GM12878 (cell line): ENCODE measurements at regions not wholly inside any gene's neighbourhood (a gene's known extent, or its start where the extent isn't known, plus 50 kb on each side); places are given as distances from the start of the nearest gene placed in this dataset.

ENCODE experiments used
- ATAC-seq: fragments of 200-7000 bp; cut with Tn5 transposase; 3 replicates; pipeline ENCODE4 v1.9.1; 2020; ENCODE audit warnings: mild to moderate bottlenecking, moderate library complexity
- BruUV-seq: library from RNA; stranded (reverse); fragments of 400-500 nt; replicated peaks from 2 replicates; lab custom pipeline; 2021; lab: Mats Ljungman, UMichigan
- CTCF ChIA-PET: fragments of 300-600 bp; sonication (Branson Sonifier 250); formaldehyde crosslinking; extraction: SDS; loops from one replicate; lab custom pipeline; 2021; ENCODE audit warnings: inconsistent platforms; lab: Yijun Ruan, JAX
- POLR2A ChIA-PET: fragments of 350-600 bp; formaldehyde crosslinking; extraction: SDS; loops from one replicate; lab custom pipeline; 2021; ENCODE audit warnings: inconsistent platforms; lab: Charles Lee
- RAD21 ChIA-PET: fragments of 300-600 bp; sonication (Branson Sonifier 250); formaldehyde crosslinking; loops from one replicate; lab custom pipeline; 2023; ENCODE audit warnings: antibody characterized with exemption; ENCODE audit not compliant: unreplicated experiment; lab: Charles Lee
- SMC1A ChIA-PET: fragments of 300-600 bp; sonication (Branson Sonifier 250); formaldehyde crosslinking; loops from one replicate; lab custom pipeline; 2023; ENCODE audit not compliant: unreplicated experiment, uncharacterized antibody; lab: Charles Lee
- DNase-seq: peaks from one replicate; pipeline ENCODE4 v3.0.0-alpha.2; 2011; ENCODE audit warnings: low read depth, low spot score
- FAIRE-seq: peaks from 3 replicates; lab custom pipeline; 2011; peaks lifted over from hg19 to GRCh38; lab: Jason Lieb, UNC
- H2AFZ ChIP-seq: 2 replicates; pipeline ENCODE4 v1.6.0; 2011; ENCODE audit warnings: low read depth, low read length, control low read depth; ENCODE audit not compliant: control insufficient read depth
- H3K27ac ChIP-seq: 2 replicates; pipeline ENCODE4 v1.5.1; 2011; ENCODE audit warnings: control low read depth; ENCODE audit not compliant: control insufficient read depth, insufficient read depth
- H3K27me3 ChIP-seq, 2 experiments: replicated peaks in 1 of 2; 2 replicates each; pipeline versions ENCODE4 v1.6.0 to v1.6.1; 2011; ENCODE audit warnings: low read length in 1 of 2; ENCODE audit not compliant: control insufficient read depth in 2 of 2, insufficient read depth in 2 of 2
- H3K36me3 ChIP-seq, 2 experiments: 2 replicates each; pipeline ENCODE4 v1.5.1; 2011; ENCODE audit warnings: low read length in 1 of 2; ENCODE audit not compliant: control insufficient read depth in 2 of 2, insufficient read depth in 2 of 2
- H3K4me1 ChIP-seq: 2 replicates; pipeline ENCODE4 v1.6.1; 2011; ENCODE audit warnings: mild to moderate bottlenecking, low read length, moderate library complexity, mixed read lengths; ENCODE audit not compliant: control insufficient read depth, insufficient read depth
- H3K4me2 ChIP-seq: 2 replicates; pipeline ENCODE4 v1.6.0; 2011; ENCODE audit warnings: control low read depth; ENCODE audit not compliant: control insufficient read depth, insufficient read depth
- H3K4me3 ChIP-seq: fragments of 200-600 bp; sonication (generic); 2 replicates; pipeline ENCODE4 v1.5.1; 2016
- H3K79me2 ChIP-seq: 2 replicates; pipeline ENCODE4 v1.6.0; 2011; ENCODE audit warnings: low read length; ENCODE audit not compliant: control insufficient read depth, insufficient read depth
- H3K9ac ChIP-seq: 2 replicates; pipeline ENCODE4 v1.8.0; 2011; ENCODE audit warnings: low read length, control low read depth, mixed read lengths; ENCODE audit not compliant: control insufficient read depth, insufficient read depth
- H3K9me3 ChIP-seq: replicated peaks from 3 replicates; pipeline ENCODE4 v1.5.1; 2011; ENCODE audit warnings: mild to moderate bottlenecking, low read length; ENCODE audit not compliant: control insufficient read depth, insufficient read depth
- H4K20me1 ChIP-seq: 2 replicates; pipeline ENCODE4 v1.6.0; 2011; ENCODE audit not compliant: control insufficient read depth, insufficient read depth
- EED ChIP-seq: sonication (generic); IDR thresholded peaks from 2 replicates; pipeline ENCODE4 v1.6.1; 2016; ENCODE audit warnings: antibody characterized with exemption, low read depth
- EP300 ChIP-seq, 2 experiments: fragments of 150-350 bp in 1 of 2; IDR thresholded peaks; 2 replicates each; pipeline ENCODE4 v1.6.1; 2011 to 2012; ENCODE audit warnings: low read depth in 2 of 2, low read length in 2 of 2, borderline replicate concordance in 1 of 2, improper control_type of control experiment in 1 of 2, inconsistent platforms in 1 of 2; ENCODE audit not compliant: control insufficient read depth in 1 of 2
- ETV6 ChIP-seq, 2 experiments: fragments of 450-650 bp in 1 of 2; IDR thresholded peaks in 1 of 2; conservative IDR thresholded peaks in 1 of 2; 2 replicates each; pipeline ENCODE4 v1.6.1; 2014; ENCODE audit warnings: antibody characterized with exemption in 1 of 2, borderline replicate concordance in 1 of 2, low read depth in 1 of 2, mild to moderate bottlenecking in 1 of 2, moderate library complexity in 1 of 2
- NFYA ChIP-seq: IDR thresholded peaks from 2 replicates; pipeline ENCODE4 v1.6.1; 2011; ENCODE audit warnings: low read depth, mild to moderate bottlenecking, low read length, improper control_type of control experiment, borderline replicate concordance
- PAX8 ChIP-seq: fragments of 450-650 bp; IDR thresholded peaks from 2 replicates; pipeline ENCODE4 v1.6.1; 2017; ENCODE audit warnings: mild to moderate bottlenecking, moderate library complexity
- RELA ChIP-seq: fragments of 450-650 bp; IDR thresholded peaks from 2 replicates; pipeline ENCODE4 v1.8.0; 2014; ENCODE audit warnings: borderline replicate concordance; ENCODE audit not compliant: partially characterized antibody
- SREBF1 ChIP-seq: IDR thresholded peaks from 2 replicates; pipeline ENCODE4 v1.6.1; 2012; ENCODE audit warnings: mild to moderate bottlenecking, low read length
- ZBED1 ChIP-seq: IDR thresholded peaks from 2 replicates; pipeline ENCODE4 v1.6.1; 2016; ENCODE audit warnings: borderline replicate concordance
- WGBS: methylation state at CpG from one replicate; pipeline ENCODE4 v1.1.6; 2016; ENCODE audit warnings: low lambda C conversion rate; ENCODE audit not compliant: insufficient replicate concordance, insufficient coverage; ENCODE audit errors: missing lambda C conversion rate; 5-methylcytosine and 5-hydroxymethylcytosine counted together
- in situ Hi-C: fragments of 300-500 bp; cut with MboI; formaldehyde crosslinking; loops from 9 replicates; pipeline ENCODE4 v1.14.3; 2018; ENCODE audit warnings: mixed read lengths
- intact Hi-C: fragments of 100-400 bp; cut with micrococcal nuclease; formaldehyde crosslinking; loops from one replicate; pipeline ENCODE4 v1.14.2; 2022; ENCODE audit not compliant: unreplicated experiment
- TF ChIP-seq, protein P1 (sequence below), 3 experiments: IDR thresholded peaks in 2 of 3; conservative IDR thresholded peaks in 1 of 3; 2 replicates each; pipeline ENCODE4 v1.5.1; 2011; ENCODE audit warnings: low read depth in 3 of 3, low read length in 3 of 3, mild to moderate bottlenecking in 3 of 3, control low read depth in 2 of 3, moderate library complexity in 2 of 3, inconsistent platforms in 1 of 3, mixed read lengths in 1 of 3; ENCODE audit not compliant: control insufficient read depth in 2 of 3, insufficient read depth in 1 of 3; ENCODE audit errors: extremely low read depth in 1 of 3
- TF ChIP-seq, protein P2 (sequence below): fragments of 450-650 bp; IDR thresholded peaks from 2 replicates; pipeline ENCODE4 v1.6.1; 2016; ENCODE audit warnings: mild to moderate bottlenecking
- TF ChIP-seq, protein P3 (sequence below): fragments of 450-650 bp; formaldehyde crosslinking; IDR thresholded peaks from 2 replicates; pipeline ENCODE4 v1.4.0; 2022; ENCODE audit warnings: mild to moderate bottlenecking, moderate library complexity

DNA sequence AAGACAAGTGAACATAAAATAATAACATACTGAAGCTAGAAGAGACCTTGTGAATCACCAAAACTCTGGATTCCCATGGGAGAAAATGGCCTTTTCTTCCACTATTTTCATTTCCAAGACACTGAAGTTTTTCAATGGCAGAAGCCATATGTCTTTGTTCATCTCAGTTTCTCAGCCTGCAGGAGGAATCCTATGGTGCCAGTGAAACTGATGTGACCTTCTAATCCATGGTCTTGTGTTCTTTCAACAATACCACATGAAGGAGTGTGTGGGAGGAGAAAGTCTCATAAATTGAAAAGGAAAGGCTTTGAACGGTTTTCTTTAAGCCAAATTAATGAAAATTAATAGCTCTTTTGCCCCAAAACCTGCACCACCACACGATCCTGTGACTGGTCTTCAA is 257.3 kb downstream of the EPHA4 start:
- Histone ChIP-seq H3K36me3 (no peaks in the 10 kb centered on the region), H3K9ac (no peak overlapping the region), H4K20me1 (no peaks in the 10 kb centered on the region), H3K4me3 (no peak overlapping the region)
- no TSS peak for BruUV-seq
- ChIA-PET RAD21 (no interaction called here), SMC1A (interaction anchor here (1.0 kb wide), 1 partner anchor 10 kb away, joined by 3 read pairs; no protein-coding TSS in a partner anchor)
- no peak for FAIRE-seq
- WGBS = 0% methylated on average over 2 of the region's 2 CpGs
- in situ Hi-C loops = no loop called here
- no peak for TF ChIP-seq EED
- no peak for TF ChIP-seq EP300 (IDR thresholded peaks at IDR 0.05; ENCODE audit: borderline replicate concordance in 1 of 2, control insufficient read depth in 1 of 2, low read depth in 2 of 2, low read length in 2 of 2)
- no peak for TF ChIP-seq RELA
- no peak for TF ChIP-seq NFYA
- TF ChIP-seq SREBF1 = no peak
- TF ChIP-seq PAX8 = no peak
- TF ChIP-seq, protein P1, sequence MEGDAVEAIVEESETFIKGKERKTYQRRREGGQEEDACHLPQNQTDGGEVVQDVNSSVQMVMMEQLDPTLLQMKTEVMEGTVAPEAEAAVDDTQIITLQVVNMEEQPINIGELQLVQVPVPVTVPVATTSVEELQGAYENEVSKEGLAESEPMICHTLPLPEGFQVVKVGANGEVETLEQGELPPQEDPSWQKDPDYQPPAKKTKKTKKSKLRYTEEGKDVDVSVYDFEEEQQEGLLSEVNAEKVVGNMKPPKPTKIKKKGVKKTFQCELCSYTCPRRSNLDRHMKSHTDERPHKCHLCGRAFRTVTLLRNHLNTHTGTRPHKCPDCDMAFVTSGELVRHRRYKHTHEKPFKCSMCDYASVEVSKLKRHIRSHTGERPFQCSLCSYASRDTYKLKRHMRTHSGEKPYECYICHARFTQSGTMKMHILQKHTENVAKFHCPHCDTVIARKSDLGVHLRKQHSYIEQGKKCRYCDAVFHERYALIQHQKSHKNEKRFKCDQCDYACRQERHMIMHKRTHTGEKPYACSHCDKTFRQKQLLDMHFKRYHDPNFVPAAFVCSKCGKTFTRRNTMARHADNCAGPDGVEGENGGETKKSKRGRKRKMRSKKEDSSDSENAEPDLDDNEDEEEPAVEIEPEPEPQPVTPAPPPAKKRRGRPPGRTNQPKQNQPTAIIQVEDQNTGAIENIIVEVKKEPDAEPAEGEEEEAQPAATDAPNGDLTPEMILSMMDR (IDR thresholded peaks at IDR 0.05 in 2 of 3, conservative IDR thresholded peaks at IDR 0.05 in 1 of 3; ENCODE audit: control insufficient read depth in 2 of 3, extremely low read depth in 1 of 3, insufficient read depth in 1 of 3, low read depth in 3 of 3, low read length in 3 of 3) = no peak
- TF ChIP-seq ETV6 (conservative IDR thresholded peaks at IDR 0.05 in 1 of 2, IDR thresholded peaks at IDR 0.05 in 1 of 2; ENCODE audit: borderline replicate concordance in 1 of 2, low read depth in 1 of 2) = no peak
- no peak for TF ChIP-seq ZBED1
- TF ChIP-seq, protein P2, sequence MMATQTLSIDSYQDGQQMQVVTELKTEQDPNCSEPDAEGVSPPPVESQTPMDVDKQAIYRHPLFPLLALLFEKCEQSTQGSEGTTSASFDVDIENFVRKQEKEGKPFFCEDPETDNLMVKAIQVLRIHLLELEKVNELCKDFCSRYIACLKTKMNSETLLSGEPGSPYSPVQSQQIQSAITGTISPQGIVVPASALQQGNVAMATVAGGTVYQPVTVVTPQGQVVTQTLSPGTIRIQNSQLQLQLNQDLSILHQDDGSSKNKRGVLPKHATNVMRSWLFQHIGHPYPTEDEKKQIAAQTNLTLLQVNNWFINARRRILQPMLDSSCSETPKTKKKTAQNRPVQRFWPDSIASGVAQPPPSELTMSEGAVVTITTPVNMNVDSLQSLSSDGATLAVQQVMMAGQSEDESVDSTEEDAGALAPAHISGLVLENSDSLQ = no peak
- TF ChIP-seq, protein P3, sequence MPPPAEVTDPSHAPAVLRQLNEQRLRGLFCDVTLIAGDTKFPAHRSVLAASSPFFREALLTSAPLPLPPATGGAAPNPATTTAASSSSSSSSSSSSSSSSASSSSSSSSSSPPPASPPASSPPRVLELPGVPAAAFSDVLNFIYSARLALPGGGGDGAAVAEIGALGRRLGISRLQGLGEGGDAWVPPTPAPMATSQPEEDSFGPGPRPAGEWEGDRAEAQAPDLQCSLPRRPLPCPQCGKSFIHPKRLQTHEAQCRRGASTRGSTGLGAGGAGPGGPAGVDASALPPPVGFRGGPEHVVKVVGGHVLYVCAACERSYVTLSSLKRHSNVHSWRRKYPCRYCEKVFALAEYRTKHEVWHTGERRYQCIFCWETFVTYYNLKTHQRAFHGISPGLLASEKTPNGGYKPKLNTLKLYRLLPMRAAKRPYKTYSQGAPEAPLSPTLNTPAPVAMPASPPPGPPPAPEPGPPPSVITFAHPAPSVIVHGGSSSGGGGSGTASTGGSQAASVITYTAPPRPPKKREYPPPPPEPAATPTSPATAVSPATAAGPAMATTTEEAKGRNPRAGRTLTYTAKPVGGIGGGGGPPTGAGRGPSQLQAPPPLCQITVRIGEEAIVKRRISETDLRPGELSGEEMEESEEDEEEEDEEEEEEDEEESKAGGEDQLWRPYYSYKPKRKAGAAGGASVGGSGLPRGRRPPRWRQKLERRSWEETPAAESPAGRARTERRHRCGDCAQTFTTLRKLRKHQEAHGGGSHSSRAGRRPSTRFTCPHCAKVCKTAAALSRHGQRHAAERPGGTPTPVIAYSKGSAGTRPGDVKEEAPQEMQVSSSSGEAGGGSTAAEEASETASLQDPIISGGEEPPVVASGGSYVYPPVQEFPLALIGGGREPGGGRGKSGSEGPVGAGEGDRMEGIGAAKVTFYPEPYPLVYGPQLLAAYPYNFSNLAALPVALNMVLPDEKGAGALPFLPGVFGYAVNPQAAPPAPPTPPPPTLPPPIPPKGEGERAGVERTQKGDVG (CRISPR knock-in tag) = no peak
- TF ChIP-seq, all 136 proteins: peak for 0
- H3K27me3 ChIP-seq = no peaks in the 10 kb centered on the region
- CTCF ChIA-PET = interaction anchor here (1.4 kb wide), 1 partner anchor 26 kb away, joined by 3 read pairs; no protein-coding TSS in a partner anchor
- ATAC-seq = no peak
- no peaks in the 10 kb centered on the region for H3K9me3 ChIP-seq
- H3K4me1 ChIP-seq = no peaks in the 10 kb centered on the region
- H3K27ac ChIP-seq = no peak overlapping the region
- no peak overlapping the region for H3K4me2 ChIP-seq
- intact Hi-C loops = no loop called here
- H2AFZ ChIP-seq = no peak overlapping the region
- no peaks in the 10 kb centered on the region for H3K79me2 ChIP-seq
- no peak for DNase-seq
- POLR2A ChIA-PET = no interaction called here
